T-helper 22 cell (primary cell): ENCODE measurements at regions not wholly inside any gene's neighbourhood (a gene's known extent, or its start where the extent isn't known, plus 50 kb on each side); places are given as distances from the start of the nearest gene placed in this dataset.
"Not testable (repeated sequence)": the region's sequence is repeated elsewhere in the genome, so short reads cannot be mapped to it uniquely, and the experiment has no call there.

Experiments used
- DNase-seq: peaks from one replicate; pipeline ENCODE4 v3.0.0-alpha.2; 2020; ENCODE audit warnings: low read depth

- no peak for DNase-seq
These were observed 953.4 kb upstream of the IGFBP7 start for GRCh38 chr4:58063404-58064160.

- DNase-seq: no peak
These were observed 951.8 kb upstream of the IGFBP7 start for GRCh38 chr4:58061967-58062366.

- DNase-seq: no peak
These were observed 940.3 kb upstream of the IGFBP7 start for GRCh38 chr4:58050439-58050838.

GRCh38 chr4:58048491-58048890, 938.3 kb upstream of the IGFBP7 start:
- DNase-seq: no peak

GRCh38 chr4:58042176-58042575, 932.0 kb upstream of the IGFBP7 start:
- DNase-seq: no peak

GRCh38 chr4:57993944-57994343, 883.8 kb upstream of the IGFBP7 start:
- no peak for DNase-seq

GRCh38 chr4:57989430-57989829, 879.2 kb upstream of the IGFBP7 start:
- DNase-seq: no peak

- no peak for DNase-seq
These were observed 875.0 kb upstream of the IGFBP7 start for GRCh38 chr4:57985161-57985560.

GRCh38 chr4:57981123-57981522, 870.9 kb upstream of the IGFBP7 start:
- DNase-seq: no peak

GRCh38 chr4:57974821-57975220, 864.6 kb upstream of the IGFBP7 start:
- DNase-seq: no peak

- no peak for DNase-seq
These were observed 863.6 kb upstream of the IGFBP7 start for GRCh38 chr4:57973819-57974218.

GRCh38 chr4:57971261-57971660, 861.1 kb upstream of the IGFBP7 start:
- DNase-seq: no peak

GRCh38 chr4:57966987-57967760, 857.0 kb upstream of the IGFBP7 start:
- DNase-seq: no peak

GRCh38 chr4:57965431-57965830, 855.2 kb upstream of the IGFBP7 start:
- not testable (repeated sequence) for DNase-seq

- no peak for DNase-seq
These were observed 835.1 kb upstream of the IGFBP7 start for GRCh38 chr4:57945298-57945697.

GRCh38 chr4:57943682-57944081, 833.5 kb upstream of the IGFBP7 start:
- DNase-seq: no peak

- DNase-seq: not testable (repeated sequence)
These were observed 827.1 kb upstream of the IGFBP7 start for GRCh38 chr4:57937326-57937725.

- DNase-seq: no peak
These were observed 816.1 kb upstream of the IGFBP7 start for GRCh38 chr4:57926311-57926710.

- no peak for DNase-seq
These were observed 814.8 kb upstream of the IGFBP7 start for GRCh38 chr4:57924951-57925350.

- no peak for DNase-seq
These were observed 806.3 kb upstream of the IGFBP7 start for GRCh38 chr4:57916479-57916878.

GRCh38 chr4:57911203-57911602, 801.0 kb upstream of the IGFBP7 start:
- no peak for DNase-seq

- no peak for DNase-seq
These were observed 800.0 kb upstream of the IGFBP7 start for GRCh38 chr4:57910151-57910550.

- DNase-seq: no peak
These were observed 795.8 kb upstream of the IGFBP7 start for GRCh38 chr4:57905965-57906364.

GRCh38 chr4:57877047-57877458, 766.9 kb upstream of the IGFBP7 start:
- no peak for DNase-seq
